Stimulated activated naive CD4-positive, alpha-beta T cell treated with Interleukin-2 at 50 U/mL for 16 hours (primary cell): ENCODE measurements at regions not wholly inside any gene's neighbourhood (a gene's known extent, or its start where the extent isn't known, plus 50 kb on each side); places are given as distances from the start of the nearest gene placed in this dataset.
A peak's percentile ranks its signal among the peaks of the same experiment; 100 is the strongest.

Source experiments
- DNase-seq: peaks from one replicate; lab custom pipeline; 2025; lab: John Stamatoyannopoulos, UW

GRCh38 chr18:38972571-38972970 is 1407.0 kb upstream of the CELF4 start:
- DNase-seq, result no peak

DNA sequence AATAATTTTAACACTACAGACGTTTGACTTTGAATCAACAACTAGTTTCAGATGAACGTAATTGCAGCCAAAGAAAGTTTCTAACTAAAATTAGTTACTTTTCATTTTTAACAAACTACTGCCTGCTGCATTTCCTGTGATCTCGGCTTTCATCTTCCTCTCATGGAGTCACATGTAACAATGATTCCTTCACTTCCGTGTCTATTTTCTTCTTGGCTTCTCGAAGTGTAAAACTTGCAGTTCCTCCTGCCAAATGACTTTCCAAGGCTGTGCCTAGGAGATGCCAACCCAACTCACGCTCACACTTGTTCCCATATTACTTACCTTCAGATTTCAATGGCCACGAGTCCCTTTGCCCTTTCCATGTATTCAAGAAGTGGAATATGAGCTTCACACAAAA is 1406.3 kb upstream of the CELF4 start:
- no peak for DNase-seq

GRCh38 chr18:38966841-38967240 is 1401.2 kb upstream of the CELF4 start:
- DNase-seq, result no peak

- no peak for DNase-seq
These were observed 1398.5 kb upstream of the CELF4 start for GRCh38 chr18:38963943-38964660.

GRCh38 chr18:38961880-38962279 is 1396.3 kb upstream of the CELF4 start:
- no peak for DNase-seq

DNA sequence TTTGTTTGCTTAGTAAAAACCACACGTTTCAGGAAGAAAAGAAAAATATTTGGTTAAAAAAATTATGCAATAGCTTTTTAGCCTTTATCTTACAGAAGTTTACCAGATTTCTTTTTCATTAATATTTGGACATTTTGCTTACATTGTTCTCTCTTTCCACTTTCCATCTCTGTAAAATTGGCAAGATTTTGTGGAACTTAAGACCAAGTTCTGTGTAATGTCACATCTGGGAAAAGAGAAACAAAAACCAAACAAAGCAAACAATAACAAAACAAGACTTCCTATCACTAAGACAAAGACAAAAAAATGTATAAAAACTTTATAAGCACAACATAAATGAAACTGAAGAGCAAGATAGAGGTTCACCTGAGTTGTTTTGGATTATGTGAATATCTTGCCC is 1392.1 kb upstream of the CELF4 start:
- no peak for DNase-seq

GRCh38 chr18:38956068-38956467 is 1390.5 kb upstream of the CELF4 start:
- DNase-seq, result no peak

DNA sequence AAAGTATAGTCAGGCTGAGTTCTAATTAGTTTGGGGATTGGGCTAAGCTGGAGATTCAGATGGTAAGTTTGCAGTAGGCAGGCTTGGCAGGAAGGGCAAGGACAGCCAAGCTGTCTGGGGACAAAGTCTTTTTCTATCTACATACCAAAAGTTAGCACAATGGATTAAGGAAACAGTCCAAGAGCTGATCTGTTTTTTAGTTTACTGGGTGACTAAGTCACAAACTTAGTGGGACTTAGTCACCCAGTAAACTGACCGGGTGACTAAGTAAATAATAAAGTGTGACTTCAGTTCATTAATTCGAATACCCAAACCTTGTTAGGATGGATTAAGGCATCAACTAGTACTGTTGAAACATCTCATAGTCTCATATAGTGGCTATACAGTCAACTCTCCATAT is 1386.0 kb upstream of the CELF4 start:
- DNase-seq, result no peak

GRCh38 chr18:38948436-38948835 is 1382.8 kb upstream of the CELF4 start:
- no peak for DNase-seq

- no peak for DNase-seq
These were observed 1378.9 kb upstream of the CELF4 start for GRCh38 chr18:38944446-38945024.

DNA sequence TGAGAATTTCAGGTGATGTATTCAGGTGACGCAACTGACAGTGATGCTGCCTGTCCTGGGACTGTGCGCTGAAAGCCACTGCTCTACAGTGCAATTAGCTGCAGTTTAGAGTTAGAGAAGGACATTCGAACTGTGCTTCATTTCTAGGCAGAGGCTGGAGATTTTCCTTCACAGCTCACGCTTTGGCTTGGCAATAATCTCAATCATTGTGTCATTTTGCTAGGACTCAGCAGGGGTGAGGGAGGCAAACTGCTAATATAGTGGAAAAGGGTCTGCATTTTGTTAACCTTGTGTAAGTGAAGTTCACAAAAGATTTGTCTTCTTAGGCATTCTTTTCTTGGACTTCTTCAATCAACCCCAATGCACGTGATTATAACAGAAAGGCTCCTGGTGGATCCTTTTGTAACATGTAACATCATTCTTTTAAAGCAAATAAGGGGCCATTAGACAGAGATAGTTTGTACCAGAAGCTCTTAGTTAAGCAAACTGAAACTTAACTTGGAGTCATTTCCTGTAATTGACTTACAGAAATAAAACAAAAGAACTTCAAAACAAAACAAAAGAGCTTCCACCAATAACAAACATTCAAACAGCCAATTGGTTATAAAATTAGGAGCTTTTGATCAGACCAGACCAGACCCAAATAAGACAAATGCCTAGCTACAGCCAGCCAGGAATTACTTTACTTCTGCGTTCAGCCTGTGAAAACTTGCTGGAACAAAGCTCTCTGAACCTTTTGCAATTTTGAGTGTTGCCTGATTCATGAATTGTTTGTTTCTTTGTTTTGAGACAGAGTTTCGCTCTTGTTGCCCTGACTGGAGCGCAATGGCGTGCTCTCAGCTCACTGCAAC is 1376.3 kb upstream of the CELF4 start:
- no peak for DNase-seq

DNA sequence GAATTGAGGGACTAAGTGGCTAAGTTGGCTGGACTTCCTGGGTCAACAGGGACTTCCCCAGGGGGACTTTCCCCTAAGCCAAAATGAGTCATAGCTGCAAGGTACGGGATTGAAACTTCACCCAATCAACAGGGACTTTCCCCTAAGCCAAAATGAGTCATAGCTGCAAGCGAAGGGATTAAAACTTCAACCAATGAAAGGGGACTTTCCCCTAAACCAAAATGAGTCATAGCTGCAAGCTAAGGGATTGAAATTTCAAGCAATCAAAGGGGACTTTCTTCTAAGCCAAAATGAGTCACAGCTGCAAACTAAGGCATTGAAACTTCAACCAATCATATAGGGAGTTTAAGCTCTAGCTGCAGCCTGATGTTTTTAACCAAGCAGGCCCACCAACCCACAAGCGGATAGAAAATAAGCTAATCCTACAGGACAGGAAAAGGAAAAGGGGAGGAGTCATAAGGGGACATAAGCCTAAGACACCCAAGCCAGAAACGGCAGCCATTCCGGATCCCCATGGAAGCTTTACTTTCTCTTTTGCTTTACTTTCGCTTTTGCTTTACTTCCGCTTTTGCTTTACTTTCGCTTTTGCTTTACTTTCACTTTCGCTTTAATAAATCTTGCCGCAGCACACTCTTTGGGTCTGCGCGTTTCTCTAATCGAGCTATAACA is 1375.4 kb upstream of the CELF4 start:
- DNase-seq, result peak; percentile 58

DNA sequence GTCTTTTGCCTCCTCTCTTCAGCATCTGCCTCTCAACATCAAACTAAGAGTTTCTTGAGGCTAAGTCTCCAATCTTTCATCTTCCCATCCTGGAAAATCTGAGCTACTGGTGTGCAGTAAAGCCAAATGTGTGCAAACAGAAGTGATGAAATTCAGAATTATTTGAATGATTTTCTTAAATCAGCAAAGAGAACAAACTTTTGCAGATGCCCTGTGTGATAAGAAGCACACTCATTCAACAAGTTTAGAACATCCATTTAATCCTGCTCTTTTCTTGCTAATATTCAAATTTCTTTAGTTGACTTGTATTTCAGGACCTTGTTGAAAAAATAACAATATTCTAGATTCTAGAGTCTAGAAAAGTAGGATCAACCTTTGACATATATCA is 1374.9 kb upstream of the CELF4 start:
- DNase-seq, result no peak

- DNase-seq, result no peak
These were observed 1368.4 kb upstream of the CELF4 start for GRCh38 chr18:38933910-38934510.

DNA sequence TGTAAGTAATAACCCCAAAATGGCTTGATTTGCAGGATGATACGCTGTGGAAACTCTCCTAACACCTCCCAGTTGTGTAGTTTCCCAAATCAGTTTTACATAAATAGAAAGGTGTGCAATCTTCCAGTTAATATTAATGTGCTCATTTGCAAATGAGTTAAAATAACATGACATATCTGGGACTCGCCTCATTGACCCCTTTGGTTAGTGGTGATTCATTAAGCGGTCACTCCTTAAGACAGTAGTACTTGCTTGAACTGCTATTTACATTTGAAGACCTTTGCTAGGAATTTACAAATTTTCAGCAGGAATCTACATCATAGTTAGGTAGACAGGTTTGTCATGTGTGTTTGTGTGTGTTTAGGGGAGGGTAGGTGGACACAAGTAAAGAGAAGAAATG is 1367.7 kb upstream of the CELF4 start:
- DNase-seq, result no peak

DNA sequence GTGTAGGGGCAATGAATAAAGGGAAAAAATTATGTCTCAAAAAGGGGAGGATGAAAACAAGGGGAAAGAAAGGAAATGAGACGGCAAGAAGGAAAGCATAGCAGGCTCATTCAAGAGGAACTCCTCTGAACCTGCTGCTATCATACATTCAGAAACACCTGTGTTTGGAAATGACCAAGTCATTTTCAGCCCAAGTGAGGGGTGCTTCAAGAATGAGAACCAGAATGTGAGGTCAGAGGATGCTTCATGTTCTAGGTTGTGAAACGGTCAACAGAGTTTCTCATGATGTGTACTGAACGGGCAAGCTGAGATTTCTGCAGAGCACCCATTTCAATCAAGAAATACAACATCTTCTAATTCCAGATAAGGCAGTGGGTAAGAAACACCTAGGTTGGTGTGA is 1367.2 kb upstream of the CELF4 start:
- no peak for DNase-seq

DNA sequence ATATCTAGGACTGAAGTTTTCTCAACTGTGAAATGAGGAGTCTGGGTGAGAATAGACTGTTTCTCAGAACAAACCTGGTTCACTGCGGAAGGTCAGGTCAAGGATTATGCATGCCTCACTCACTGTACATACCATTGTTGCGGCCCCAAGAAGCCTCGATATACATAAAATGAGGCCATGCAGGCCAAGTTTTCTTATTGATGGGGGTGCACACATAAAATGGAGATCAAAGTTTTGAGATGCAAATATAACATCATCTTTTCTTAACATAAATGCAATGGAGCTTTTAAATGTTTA is 1366.1 kb upstream of the CELF4 start:
- DNase-seq, result no peak

DNA sequence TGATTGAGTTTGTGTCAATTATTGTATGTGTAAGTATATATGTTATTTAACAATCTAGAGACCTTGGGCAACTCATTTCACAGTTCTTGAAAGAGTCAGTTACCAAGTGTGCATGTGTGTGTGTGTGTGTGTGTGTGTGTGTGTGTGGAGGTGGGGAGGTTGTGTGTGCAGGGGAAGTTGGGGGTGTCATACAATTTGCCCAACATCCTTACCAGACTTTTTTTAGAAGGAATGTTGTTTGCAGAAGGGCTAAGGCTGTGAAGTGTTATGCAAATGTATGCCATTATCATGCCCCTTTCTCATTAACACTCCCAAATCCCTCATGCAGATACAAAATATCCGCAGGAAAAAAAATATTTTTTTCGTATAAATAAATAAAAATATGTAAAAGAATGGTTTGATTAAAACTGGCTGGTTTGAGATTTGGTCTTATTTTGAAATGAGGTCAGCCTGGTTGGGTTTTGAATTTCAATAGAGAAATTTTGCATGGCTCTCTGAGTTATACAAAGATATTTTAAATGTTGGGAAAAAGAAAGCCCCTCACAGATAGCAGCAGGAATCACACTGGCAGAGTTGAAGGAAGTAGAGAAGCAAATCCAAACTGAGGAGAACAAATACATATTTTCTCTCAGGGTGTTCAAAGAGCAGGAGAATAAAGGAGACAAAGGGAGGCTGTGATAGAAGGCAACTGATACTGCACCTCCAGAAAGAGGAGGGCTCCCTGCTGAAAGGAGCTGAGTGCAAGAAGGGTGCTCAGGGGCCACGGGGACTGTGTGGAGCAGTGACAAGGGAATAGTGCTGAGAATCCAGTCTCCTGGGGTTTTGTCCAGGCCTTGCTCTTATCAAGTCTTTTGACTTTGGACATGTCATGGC is 1365.5 kb upstream of the CELF4 start:
- no peak for DNase-seq

- no peak for DNase-seq
These were observed 1357.9 kb upstream of the CELF4 start for GRCh38 chr18:38923540-38923939.

DNA sequence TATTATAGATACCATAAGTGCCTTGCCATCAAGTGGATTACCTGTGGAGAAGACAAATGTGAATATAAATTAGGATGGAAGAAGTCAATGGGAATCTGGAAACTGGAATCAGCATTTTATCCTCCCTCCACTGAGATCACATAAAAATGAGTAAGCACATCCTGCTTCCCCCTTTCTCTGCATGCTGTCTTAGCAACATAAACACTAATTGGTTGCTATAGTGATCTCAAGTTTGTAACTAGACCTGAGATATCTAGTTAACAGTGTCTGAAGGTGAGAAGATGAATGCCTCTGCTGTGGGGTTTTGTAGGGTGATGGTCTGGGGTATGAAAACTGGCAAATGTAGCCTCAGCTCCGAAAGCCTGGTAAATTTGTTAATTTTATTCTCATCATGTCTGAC is 1357.5 kb upstream of the CELF4 start:
- no peak for DNase-seq

DNA sequence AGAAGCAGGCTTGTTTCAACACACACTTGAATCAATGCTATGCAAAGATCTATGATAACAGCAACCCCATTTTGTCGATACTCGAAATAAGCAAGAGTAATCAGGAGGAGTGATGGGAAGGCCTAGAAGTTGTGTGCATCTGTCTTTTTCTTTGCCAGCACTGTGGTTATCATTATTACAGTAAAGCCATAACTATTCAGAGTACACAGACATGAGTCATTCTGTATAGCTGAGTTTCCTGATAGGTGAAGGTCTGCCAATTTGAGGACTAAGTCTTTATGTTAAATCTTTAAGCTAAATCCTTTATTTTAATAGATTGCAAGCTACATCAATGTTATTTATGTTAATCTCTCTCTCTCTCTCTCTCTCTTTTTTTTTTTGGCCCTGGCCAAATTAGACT is 1344.4 kb upstream of the CELF4 start:
- DNase-seq, result no peak

DNA sequence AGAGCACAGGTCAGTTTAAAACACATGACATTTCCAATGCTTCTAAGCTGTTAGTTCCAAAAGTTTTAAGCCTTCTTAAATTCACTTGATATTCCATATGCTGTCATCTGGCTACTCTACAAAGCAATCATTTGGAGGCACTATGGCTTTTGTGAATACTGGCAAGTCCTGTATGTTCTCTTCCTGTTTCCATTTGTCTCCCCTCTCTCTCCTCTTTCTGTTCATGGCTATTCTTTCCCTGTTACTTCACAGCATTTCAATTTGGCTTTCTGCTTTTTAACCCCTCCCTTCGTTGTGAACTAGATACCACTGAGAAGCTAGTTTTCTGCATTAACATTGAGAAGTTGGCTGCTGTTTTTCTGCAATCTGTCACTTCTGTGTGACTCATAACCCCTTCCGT is 1337.2 kb upstream of the CELF4 start:
- no peak for DNase-seq
